HG03175 (cell line): ENCODE measurements at regions not wholly inside any gene's neighbourhood (a gene's known extent, or its start where the extent isn't known, plus 50 kb on each side); places are given as distances from the start of the nearest gene placed in this dataset.
"Not testable (repeated sequence)": the region's sequence is repeated elsewhere in the genome, so short reads cannot be mapped to it uniquely, and the experiment has no call there.

ENCODE experiments used
- ATAC-seq: cut with Tn5 transposase; IDR thresholded peaks from one replicate; pipeline ENCODE4 v1.9.1; 2021; ENCODE audit warnings: mild to moderate bottlenecking, moderate library complexity; ENCODE audit not compliant: unreplicated experiment

DNA sequence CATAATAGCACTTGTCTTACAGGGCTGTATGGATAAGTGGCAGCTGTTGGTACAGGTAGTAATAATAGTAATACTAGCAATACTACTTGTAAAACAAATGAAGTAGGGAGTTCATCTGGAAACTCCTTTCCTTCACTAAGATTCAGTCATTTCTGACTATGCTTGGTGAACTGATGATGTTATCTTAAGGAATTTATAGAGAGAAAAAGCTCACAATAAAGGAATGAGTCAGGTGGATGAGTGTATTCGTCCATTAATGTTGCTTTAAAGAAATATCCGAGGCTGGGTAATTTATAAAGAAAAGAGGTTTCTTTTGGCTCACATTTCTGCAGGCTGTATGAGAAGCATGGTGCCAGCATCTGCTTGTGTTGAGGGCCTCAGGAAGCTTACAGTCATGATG is 477.3 kb downstream of the KLF12 start:
- ATAC-seq, result no peak

- ATAC-seq, result no peak
Measured at GRCh38 chr13:73653688-73654087, 480.5 kb downstream of the KLF12 start.

DNA sequence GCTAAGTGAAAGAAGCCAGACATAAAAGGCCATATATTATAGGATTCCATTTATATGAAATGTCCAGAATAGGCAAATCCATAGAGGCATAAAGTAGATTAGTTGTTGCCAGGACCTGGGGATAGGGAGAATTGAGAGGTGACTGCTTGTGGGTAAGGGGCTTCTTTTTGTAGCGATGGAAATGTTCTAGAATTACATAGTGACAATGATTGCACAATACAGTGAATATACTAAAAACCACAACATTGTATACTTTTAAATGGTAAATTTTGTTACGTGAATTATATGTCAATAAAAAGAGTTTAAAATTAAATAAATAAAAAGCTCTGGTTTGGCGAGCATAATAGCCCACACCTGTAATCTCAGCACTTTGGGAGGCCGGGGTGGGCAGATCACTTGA is 486.8 kb downstream of the KLF12 start:
- ATAC-seq, result no peak

GRCh38 chr13:73640476-73641179 is 493.6 kb downstream of the KLF12 start:
- not testable (repeated sequence) for ATAC-seq

DNA sequence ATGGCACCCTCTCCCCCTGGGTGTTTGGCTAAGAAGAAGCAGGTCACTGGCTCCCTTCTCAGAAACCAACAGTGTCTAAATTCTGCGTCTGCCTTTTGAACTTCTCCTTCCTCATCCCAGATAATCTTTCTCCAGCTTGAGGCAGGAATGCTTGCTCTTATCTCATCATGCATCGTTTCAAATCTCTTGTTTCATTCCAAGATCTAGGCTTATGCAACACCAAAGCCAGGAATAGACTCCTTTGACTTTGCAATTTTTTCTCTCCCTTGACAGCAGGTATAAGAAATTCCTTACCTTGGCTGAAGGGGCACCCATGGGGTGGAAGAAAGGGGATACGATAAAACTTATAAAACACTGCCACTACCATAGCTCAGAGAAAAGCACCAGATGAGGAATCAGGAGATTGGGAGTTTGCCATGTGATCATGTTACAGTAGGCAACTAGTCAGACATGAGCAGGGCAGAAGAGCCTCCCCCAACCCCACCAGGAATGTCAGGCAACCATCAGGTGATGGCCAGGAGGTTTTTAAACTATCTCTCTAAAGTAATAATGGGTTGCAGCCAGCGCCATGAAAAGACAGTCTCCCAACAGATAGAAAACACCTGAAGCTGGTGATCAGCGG is 498.9 kb downstream of the KLF12 start:
- no peak for ATAC-seq

- no peak for ATAC-seq
Measured at GRCh38 chr13:73633817-73634460, 500.3 kb downstream of the KLF12 start.

GRCh38 chr13:73631411-73631810 is 502.8 kb downstream of the KLF12 start:
- ATAC-seq, result no peak

GRCh38 chr13:73625562-73626339 is 508.5 kb downstream of the KLF12 start:
- no peak for ATAC-seq

- no peak for ATAC-seq
Measured at GRCh38 chr13:73623281-73623680, 510.9 kb downstream of the KLF12 start.

DNA sequence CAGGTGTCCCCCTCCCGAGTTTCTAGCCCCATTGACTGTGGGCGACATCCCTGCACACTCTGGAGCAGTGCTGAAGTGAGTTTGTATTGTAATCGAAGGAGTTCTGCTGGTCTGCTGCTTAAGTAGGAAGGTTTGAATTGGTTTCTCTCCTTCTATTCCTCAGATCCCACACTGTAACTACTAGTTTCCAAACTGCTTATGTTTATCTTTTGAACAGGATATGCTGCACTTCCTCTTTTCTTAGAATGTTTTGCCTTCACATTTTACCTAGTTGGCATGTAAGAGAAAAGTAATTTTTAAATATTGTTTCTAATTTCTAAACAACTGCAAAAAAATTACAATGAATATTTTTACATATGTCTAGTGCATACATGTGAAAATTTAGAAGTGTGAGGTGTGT is 511.8 kb downstream of the KLF12 start:
- ATAC-seq, result no peak

DNA sequence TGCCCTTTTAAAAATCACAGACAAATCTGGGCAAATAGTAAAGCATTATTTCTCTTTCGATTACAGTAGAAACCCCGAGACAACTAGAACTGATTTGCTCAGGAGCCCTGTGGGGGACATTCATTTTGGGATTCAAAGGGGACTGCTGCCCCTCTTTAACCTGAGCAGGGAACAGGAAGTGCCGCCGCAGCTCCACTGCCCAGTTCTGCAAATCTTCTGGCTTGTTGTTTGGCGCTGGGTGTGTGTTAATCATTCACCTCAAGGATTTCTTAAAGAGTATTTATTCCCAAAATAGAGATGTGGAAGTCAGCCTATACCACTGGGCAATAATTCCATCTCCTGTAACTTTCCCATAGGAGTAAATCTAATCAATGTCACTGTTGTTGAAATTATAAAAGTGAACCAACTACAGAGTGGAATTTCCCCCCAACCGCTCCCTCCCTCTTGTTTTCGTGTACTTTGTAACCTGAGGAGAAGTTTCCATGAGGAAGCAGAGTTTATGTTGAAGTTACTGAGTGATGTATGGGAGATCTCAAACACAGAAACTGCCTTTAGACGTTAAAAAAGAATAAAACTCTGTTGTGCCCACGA is 515.8 kb downstream of the KLF12 start:
- no peak for ATAC-seq

- no peak for ATAC-seq
Measured at GRCh38 chr13:73616861-73617260, 517.3 kb downstream of the KLF12 start.

- ATAC-seq, result no peak
Measured at GRCh38 chr13:73610799-73611592, 523.2 kb downstream of the KLF12 start.

- ATAC-seq, result no peak
Measured at GRCh38 chr13:73608711-73609485, 525.3 kb downstream of the KLF12 start.

- ATAC-seq, result no peak
Measured at GRCh38 chr13:73608157-73608516, 526.1 kb downstream of the KLF12 start.

DNA sequence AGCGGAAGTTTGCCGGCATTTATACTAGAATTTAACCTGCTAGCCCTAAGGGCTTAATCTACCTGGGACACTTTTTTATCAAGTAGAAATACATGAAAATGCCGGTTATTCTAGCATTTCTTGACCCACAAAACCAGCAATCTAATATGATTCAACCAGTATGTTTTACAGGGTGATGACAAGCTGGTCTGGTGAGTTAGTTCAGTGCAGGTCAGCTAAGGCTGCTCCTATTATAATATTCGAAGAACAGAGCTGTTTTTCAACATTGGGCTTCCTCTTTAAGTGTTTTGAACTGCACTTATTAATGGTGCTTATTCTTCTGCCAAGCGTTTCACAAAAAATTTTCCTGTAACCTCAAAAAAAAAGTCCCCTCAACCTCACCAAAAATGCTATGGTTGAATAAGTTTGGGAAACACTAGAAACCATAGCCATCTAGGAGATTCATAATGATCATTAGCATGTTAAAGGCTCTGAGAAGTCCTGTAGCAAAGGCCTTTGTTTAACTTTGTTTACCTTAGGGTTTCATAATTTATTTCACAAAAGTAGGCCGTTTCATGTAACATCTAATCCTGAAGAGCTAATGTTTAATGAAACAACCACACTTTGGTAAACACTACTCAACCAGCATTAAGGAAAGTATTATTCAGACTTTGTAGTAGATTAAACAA is 526.6 kb downstream of the KLF12 start:
- ATAC-seq, result no peak

GRCh38 chr13:73603646-73604045 is 530.6 kb downstream of the KLF12 start:
- ATAC-seq, result no peak

DNA sequence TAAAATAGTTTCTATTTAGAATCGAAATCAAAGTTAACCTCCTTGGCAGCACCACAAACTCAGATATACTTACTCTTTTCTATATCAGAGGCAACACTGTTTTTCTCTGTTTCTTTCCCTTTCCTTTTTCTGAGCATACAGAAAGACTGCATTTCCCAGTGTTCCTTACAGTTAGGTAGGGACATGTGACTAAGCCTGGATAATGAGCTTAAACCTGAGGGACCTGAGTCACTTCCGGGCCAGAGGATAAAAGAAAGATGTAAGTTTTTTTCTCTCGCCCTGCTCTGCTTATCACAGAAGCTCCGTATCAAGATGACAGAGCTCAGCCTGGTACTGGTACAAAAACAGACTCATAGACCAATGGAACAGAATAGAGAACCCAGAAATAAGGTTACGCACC is 531.9 kb downstream of the KLF12 start:
- ATAC-seq, result no peak

- ATAC-seq, result no peak
Measured at GRCh38 chr13:73601708-73602107, 532.5 kb downstream of the KLF12 start.
